ENCODE measurements at regions not wholly inside any gene's neighbourhood (a gene's known extent, or its start where the extent isn't known, plus 50 kb on each side); places are given as distances from the start of the nearest gene placed in this dataset.

DNA sequence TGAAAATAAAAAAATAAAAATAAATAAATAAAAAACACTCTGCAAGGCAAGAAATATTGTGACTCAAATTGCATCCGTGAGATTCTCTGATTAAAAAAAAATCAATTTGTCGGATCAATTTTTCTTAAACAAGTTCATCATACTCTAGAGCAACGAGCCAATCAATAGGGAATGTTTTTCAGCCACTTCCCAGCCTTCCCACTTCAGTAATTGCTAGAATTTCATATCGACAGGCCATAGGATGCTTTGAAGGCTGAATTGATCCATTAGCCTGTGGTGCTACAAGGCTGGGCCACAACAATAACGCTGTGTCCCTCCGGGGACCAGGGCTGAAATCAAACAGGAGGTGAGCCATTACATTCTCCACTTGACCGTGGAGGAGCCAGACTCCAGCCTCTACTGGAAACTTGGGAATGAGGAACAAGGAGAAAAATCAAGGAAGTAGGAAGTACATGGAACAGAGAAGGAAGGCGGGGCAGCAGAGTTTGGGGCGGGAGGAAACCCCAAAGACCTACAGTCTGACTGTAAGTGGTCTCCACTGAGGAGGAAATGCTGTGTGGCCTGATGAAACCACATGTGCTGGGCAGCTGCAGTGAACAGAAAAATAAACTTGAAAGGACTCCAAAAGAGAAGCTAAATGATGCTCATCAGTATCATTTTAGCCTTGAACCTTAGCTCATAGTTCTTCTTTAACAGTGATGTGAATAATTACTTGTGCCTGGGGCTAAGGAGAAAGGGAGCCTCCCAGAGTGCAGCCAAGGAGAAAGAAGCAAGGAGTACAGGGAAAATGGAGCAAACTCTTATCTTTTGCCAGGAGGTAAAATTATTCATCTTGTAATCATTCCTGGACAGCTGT is 308.6 kb downstream of the TLE1 start:
- peaks cover 9% of the 10 kb centered on the region for H3K4me1 Mint-ChIP-seq (ENCODE audit: low read depth, unreplicated experiment)
- TF ChIP-seq, protein P1, sequence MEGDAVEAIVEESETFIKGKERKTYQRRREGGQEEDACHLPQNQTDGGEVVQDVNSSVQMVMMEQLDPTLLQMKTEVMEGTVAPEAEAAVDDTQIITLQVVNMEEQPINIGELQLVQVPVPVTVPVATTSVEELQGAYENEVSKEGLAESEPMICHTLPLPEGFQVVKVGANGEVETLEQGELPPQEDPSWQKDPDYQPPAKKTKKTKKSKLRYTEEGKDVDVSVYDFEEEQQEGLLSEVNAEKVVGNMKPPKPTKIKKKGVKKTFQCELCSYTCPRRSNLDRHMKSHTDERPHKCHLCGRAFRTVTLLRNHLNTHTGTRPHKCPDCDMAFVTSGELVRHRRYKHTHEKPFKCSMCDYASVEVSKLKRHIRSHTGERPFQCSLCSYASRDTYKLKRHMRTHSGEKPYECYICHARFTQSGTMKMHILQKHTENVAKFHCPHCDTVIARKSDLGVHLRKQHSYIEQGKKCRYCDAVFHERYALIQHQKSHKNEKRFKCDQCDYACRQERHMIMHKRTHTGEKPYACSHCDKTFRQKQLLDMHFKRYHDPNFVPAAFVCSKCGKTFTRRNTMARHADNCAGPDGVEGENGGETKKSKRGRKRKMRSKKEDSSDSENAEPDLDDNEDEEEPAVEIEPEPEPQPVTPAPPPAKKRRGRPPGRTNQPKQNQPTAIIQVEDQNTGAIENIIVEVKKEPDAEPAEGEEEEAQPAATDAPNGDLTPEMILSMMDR (IDR thresholded peaks at IDR 0.05; ENCODE audit: unreplicated experiment) = no peak
- H3K27ac Mint-ChIP-seq (ENCODE audit: unreplicated experiment) = peak overlapping the region; percentile 55
- CTCF ChIA-PET = no interaction called here
- intact Hi-C loops (cut with micrococcal nuclease; ENCODE audit: unreplicated experiment) = no loop called here
- H3K9me3 Mint-ChIP-seq (ENCODE audit: low read depth, unreplicated experiment) = no peaks in the 10 kb centered on the region
- no peaks in the 10 kb centered on the region for H3K36me3 Mint-ChIP-seq (ENCODE audit: insufficient read depth, unreplicated experiment)
- H3K27me3 Mint-ChIP-seq (ENCODE audit: unreplicated experiment) = no peaks in the 10 kb centered on the region
- no peak overlapping the region for H3K4me3 Mint-ChIP-seq (ENCODE audit: low read depth, unreplicated experiment)
- no peak for DNase-seq
- no TSS peak for BruUV-seq (replicated peaks)

DNA sequence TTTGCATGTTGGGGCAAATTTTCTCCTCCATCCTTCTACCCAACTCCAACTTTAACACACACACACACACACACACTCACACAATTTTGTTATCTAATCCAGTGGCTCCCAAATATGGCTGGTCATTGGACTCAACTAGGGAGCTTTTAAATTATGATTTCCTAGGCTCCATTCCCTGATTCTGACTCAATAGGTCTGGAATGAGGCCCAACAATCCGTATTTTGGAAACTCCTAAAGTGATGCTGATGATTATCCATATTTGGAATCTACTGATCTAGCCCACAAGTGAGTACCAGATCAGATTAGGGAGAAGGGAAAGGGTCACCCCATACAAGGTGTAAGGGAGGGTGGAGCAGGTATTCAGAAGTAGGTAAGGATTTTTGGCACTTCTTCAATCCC is 309.7 kb downstream of the TLE1 start:
- TF ChIP-seq, protein P1 (IDR thresholded peaks at IDR 0.05; ENCODE audit: unreplicated experiment) = no peak
- Mint-ChIP-seq H3K4me1 (ENCODE audit: low read depth, unreplicated experiment) (peaks cover 9% of the 10 kb centered on the region), H3K36me3 (ENCODE audit: insufficient read depth, unreplicated experiment) (no peaks in the 10 kb centered on the region)

DNA sequence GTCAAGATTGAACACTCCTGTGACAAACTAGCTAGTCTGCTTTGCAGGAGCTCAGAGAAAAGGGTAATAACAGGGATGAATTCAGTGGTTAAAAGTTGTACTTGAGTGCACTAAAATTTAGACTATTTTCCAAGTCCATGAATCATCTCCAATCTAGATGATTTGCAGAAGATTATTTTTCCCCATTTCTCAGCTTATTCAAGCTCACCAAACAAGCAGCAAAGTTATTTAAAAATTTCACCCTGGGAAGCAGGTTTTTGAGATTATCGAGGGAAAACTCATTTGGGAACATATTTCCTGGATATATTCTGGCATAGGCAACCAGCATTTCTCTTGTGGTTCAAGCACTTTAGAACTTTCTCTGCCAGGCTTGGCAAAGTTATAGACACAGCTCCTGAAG is 311.4 kb downstream of the TLE1 start:
- TF ChIP-seq, protein P1 (IDR thresholded peaks at IDR 0.05; ENCODE audit: unreplicated experiment) = no peak
- no TSS peak for BruUV-seq (replicated peaks)
- no peaks in the 10 kb centered on the region for H3K9me3 Mint-ChIP-seq (ENCODE audit: low read depth, unreplicated experiment)
- no peak overlapping the region for H3K27ac Mint-ChIP-seq (ENCODE audit: unreplicated experiment)
- intact Hi-C loops (cut with micrococcal nuclease; ENCODE audit: unreplicated experiment) = no loop called here
- H3K4me3 Mint-ChIP-seq (ENCODE audit: low read depth, unreplicated experiment) = no peak overlapping the region
- H3K36me3 Mint-ChIP-seq (ENCODE audit: insufficient read depth, unreplicated experiment) = no peaks in the 10 kb centered on the region
- H3K27me3 Mint-ChIP-seq (ENCODE audit: unreplicated experiment) = no peaks in the 10 kb centered on the region
- CTCF ChIA-PET = interaction anchor here (1.5 kb wide), 1 partner anchor 11 kb away, joined by 4 read pairs; no protein-coding TSS in a partner anchor
- DNase-seq = no peak
- peaks cover 9% of the 10 kb centered on the region for H3K4me1 Mint-ChIP-seq (ENCODE audit: low read depth, unreplicated experiment)

More for the DNA sequence above, 309.7 kb downstream of the TLE1 start:
- Mint-ChIP-seq H3K27me3 (ENCODE audit: unreplicated experiment) (no peaks in the 10 kb centered on the region), H3K9me3 (ENCODE audit: low read depth, unreplicated experiment) (no peaks in the 10 kb centered on the region), H3K27ac (ENCODE audit: unreplicated experiment) (no peak overlapping the region), H3K4me3 (ENCODE audit: low read depth, unreplicated experiment) (no peak overlapping the region)
- CTCF ChIA-PET = no interaction called here
- intact Hi-C loops (cut with micrococcal nuclease; ENCODE audit: unreplicated experiment) = no loop called here
- BruUV-seq (replicated peaks) = no TSS peak
- no peak for DNase-seq

DNA sequence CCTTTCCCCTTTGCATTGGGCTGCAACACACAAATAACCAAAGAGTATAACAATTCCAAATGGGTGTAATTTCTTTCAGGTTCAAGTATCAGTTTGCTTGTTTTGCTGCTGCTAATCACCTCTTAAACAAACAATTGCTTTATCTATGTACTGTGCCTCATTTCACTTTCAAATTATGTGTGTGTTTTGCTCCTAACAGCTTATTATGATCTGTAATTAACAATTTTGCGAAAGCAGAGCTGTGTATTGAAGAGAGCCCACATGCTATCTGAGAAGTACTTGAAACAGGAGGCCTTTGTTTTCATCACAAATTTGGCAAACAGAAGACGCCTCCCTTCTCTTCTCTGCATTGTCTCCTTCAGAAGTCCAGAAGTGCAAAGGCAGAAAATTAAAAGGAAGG is 312.0 kb downstream of the TLE1 start:
- no peak overlapping the region for H3K4me3 Mint-ChIP-seq (ENCODE audit: low read depth, unreplicated experiment)

More for the DNA sequence above, 312.0 kb downstream of the TLE1 start:
- CTCF ChIA-PET = interaction anchor here (1.5 kb wide), 1 partner anchor 12 kb away, joined by 4 read pairs; no protein-coding TSS in a partner anchor
- BruUV-seq (replicated peaks) = no TSS peak
- Mint-ChIP-seq H3K36me3 (ENCODE audit: insufficient read depth, unreplicated experiment) (no peaks in the 10 kb centered on the region), H3K27me3 (ENCODE audit: unreplicated experiment) (no peaks in the 10 kb centered on the region), H3K9me3 (ENCODE audit: low read depth, unreplicated experiment) (no peaks in the 10 kb centered on the region), H3K27ac (ENCODE audit: unreplicated experiment) (no peak overlapping the region), H3K4me1 (ENCODE audit: low read depth, unreplicated experiment) (peaks cover 9% of the 10 kb centered on the region)
- no peak for DNase-seq
- TF ChIP-seq, protein P1 (IDR thresholded peaks at IDR 0.05; ENCODE audit: unreplicated experiment) = no peak
- intact Hi-C loops (cut with micrococcal nuclease; ENCODE audit: unreplicated experiment) = no loop called here
